CD4-positive, alpha-beta T cell treated with Interleukin-6 for 4 hours (primary cell): ENCODE measurements at regions not wholly inside any gene's neighbourhood (a gene's known extent, or its start where the extent isn't known, plus 50 kb on each side); places are given as distances from the start of the nearest gene placed in this dataset.

Experiments used
- DNase-seq: peaks from one replicate; pipeline ENCODE4 v3.0.0-alpha.2; 2020; ENCODE audit warnings: mixed read lengths

GRCh38 chr22:22421392-22421791, 87.2 kb downstream of the ZNF280B start:
- DNase-seq = no peak

- peak; percentile 65 for DNase-seq
Measured at GRCh38 chr22:22422629-22423112, 85.9 kb downstream of the ZNF280B start.

- no peak for DNase-seq
Measured at GRCh38 chr22:22423681-22424080, 84.9 kb downstream of the ZNF280B start.

- DNase-seq = no peak
Measured at GRCh38 chr22:22424210-22424800, 84.2 kb downstream of the ZNF280B start.

GRCh38 chr22:22424956-22425355, 83.6 kb downstream of the ZNF280B start:
- no peak for DNase-seq

- no peak for DNase-seq
Measured at GRCh38 chr22:22425356-22425755, 83.2 kb downstream of the ZNF280B start.

- no peak for DNase-seq
Measured at GRCh38 chr22:22425783-22426624, 82.5 kb downstream of the ZNF280B start.

GRCh38 chr22:22427542-22428065, 80.9 kb downstream of the ZNF280B start:
- no peak for DNase-seq

GRCh38 chr22:22428222-22429098, 80.1 kb downstream of the ZNF280B start:
- no peak for DNase-seq

- DNase-seq = no peak
Measured at GRCh38 chr22:22429369-22430108, 79.0 kb downstream of the ZNF280B start.

GRCh38 chr22:22430111-22430820, 78.3 kb downstream of the ZNF280B start:
- no peak for DNase-seq

GRCh38 chr22:22431271-22432220, 77.0 kb downstream of the ZNF280B start:
- DNase-seq = peak; percentile 56

- no peak for DNase-seq
Measured at GRCh38 chr22:22432479-22432878, 76.1 kb downstream of the ZNF280B start.

GRCh38 chr22:22432937-22433336, 75.6 kb downstream of the ZNF280B start:
- DNase-seq = no peak

- DNase-seq = no peak
Measured at GRCh38 chr22:22433770-22434169, 74.8 kb downstream of the ZNF280B start.
